HCT116 (cell line): ENCODE measurements at regions not wholly inside any gene's neighbourhood (a gene's known extent, or its start where the extent isn't known, plus 50 kb on each side); places are given as distances from the start of the nearest gene placed in this dataset.
"Not testable (repeated sequence)": the region's sequence is repeated elsewhere in the genome, so short reads cannot be mapped to it uniquely, and the experiment has no call there.

Source experiments
- CTCF ChIP-seq, 3 experiments: fragments of 200-600 bp in 1 of 3; sonication (generic) in 1 of 3; IDR thresholded peaks in 2 of 3; conservative IDR thresholded peaks in 1 of 3; 2 replicates each; pipeline ENCODE4 v1.5.1; 2012 to 2017; ENCODE audit warnings: low read depth in 2 of 3, low read length in 2 of 3, antibody characterized with exemption in 1 of 3, borderline replicate concordance in 1 of 3, control low read depth in 1 of 3, mild to moderate bottlenecking in 1 of 3, mixed read lengths in 1 of 3, mixed run types in 1 of 3, moderate library complexity in 1 of 3; ENCODE audit not compliant: insufficient read depth in 1 of 3
- EZH2 ChIP-seq: fragments of 200-600 bp; sonication (generic); IDR thresholded peaks from 2 replicates; pipeline ENCODE4 v1.6.1; 2017; ENCODE audit warnings: antibody characterized with exemption, mixed run types
- JUND ChIP-seq: IDR thresholded peaks from 2 replicates; pipeline ENCODE4 v1.6.1; 2012

GRCh38 chr5:62777081-62777480 lies 198.5 kb downstream of the LRRC70 start:
- TF ChIP-seq CTCF (IDR thresholded peaks at IDR 0.05 in 2 of 3, conservative IDR thresholded peaks at IDR 0.05 in 1 of 3; ENCODE audit: borderline replicate concordance in 1 of 3, insufficient read depth in 1 of 3, low read depth in 2 of 3, low read length in 2 of 3); EZH2; JUND: not testable (repeated sequence)
